Spinal cord (tissue), 9 donors: ENCODE measurements at regions not wholly inside any gene's neighbourhood (a gene's known extent, or its start where the extent isn't known, plus 50 kb on each side); places are given as distances from the start of the nearest gene placed in this dataset.

ENCODE experiments used
- DNase-seq, 6 donors: peaks; one replicate each; pipeline versions ENCODE4 v3.0.0 to v3.0.0-alpha.2; 2013 to 2015; ENCODE audit warnings: low spot score in 6 of 6, low read depth in 4 of 6
- H3K27ac ChIP-seq: one replicate; pipeline ENCODE4 v1.5.1; 2013; ENCODE audit warnings: low read depth, low read length, control low read depth
- H3K27me3 ChIP-seq: one replicate; pipeline ENCODE4 v1.6.1; 2013; ENCODE audit warnings: low read length; ENCODE audit not compliant: control insufficient read depth, insufficient read depth
- H3K36me3 ChIP-seq: one replicate; pipeline ENCODE4 v1.6.1; 2013; ENCODE audit warnings: low read length; ENCODE audit not compliant: control insufficient read depth, insufficient read depth
- H3K4me1 ChIP-seq: one replicate; pipeline ENCODE4 v1.6.1; 2013; ENCODE audit warnings: low read length; ENCODE audit not compliant: control insufficient read depth, insufficient read depth
- H3K4me3 ChIP-seq: one replicate; pipeline ENCODE4 v1.5.1; 2013; ENCODE audit warnings: low read depth, low read length, control low read depth
- H3K9me3 ChIP-seq: one replicate; pipeline ENCODE4 v1.6.1; 2013; ENCODE audit warnings: low read length; ENCODE audit not compliant: control insufficient read depth, insufficient read depth
- WGBS: methylation state at CpG from one replicate; pipeline ENCODE4 v1.1.5; 2013; ENCODE audit warnings: missing lambda C conversion rate; ENCODE audit not compliant: insufficient coverage; 5-methylcytosine and 5-hydroxymethylcytosine counted together
- donor health status: healthy.

DNA sequence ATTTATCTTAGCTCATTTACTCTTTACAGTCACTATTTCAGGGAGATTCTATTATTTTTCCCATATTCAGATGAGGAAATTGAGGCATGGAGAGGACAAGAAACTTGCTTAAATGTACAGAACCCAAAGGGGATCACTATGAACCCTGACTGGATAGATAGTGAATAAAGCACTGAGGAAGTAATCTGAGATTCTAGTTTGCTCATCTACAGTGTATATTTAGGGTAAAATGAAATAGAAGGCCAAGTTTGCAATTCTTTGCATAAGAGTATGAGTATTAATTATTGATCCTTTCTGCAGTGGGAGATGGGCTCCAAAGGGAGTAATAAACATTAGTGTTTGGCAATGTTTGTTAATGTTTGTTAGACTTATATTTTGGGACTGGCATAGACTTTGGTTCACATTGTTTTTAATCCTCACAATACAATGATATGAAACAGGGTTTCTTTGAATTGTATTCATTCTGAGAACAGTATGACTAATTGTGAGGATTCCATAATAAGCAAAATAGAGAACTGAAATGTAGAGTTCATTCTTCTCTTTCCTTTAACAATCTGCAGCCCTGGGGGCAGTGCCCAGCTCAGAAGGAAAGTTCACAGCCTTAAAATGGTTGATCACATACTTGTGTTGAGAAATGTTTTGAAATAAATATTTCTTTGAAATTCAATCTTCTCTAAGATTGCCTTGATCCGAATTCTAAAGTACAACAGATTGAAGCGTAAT is 131.0 kb upstream of the ZNF804B start:
- WGBS, result no CpG with 5 or more reads among the region's 2 CpGs
- no peaks in the 10 kb centered on the region for H3K9me3 ChIP-seq

DNA sequence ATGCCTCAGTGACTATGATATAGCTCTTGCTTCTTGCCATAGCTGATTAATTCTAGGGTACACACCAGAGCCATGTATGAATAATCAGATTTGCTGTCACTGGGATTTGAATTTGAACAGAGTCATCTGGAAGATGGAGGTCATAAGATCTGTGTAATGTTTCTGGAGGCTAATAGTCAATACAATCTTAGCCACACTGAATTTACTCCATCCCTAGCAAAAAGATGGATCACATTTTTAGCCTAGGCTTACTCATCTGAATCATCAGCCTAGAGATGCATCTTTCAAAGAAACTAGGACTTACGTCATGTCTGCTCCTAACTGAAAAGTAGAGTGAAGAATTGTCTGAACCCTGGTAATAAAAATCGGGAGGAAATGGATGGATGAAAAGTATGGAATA is 142.3 kb upstream of the ZNF804B start:
- Histone ChIP-seq H3K4me1 (no peaks in the 10 kb centered on the region), H3K27me3 (no peaks in the 10 kb centered on the region), H3K27ac (no peak overlapping the region), H3K36me3 (no peaks in the 10 kb centered on the region), H3K4me3 (no peak overlapping the region), H3K9me3 (no peaks in the 10 kb centered on the region)
- DNase-seq, result no peak
- WGBS, result no CpG with 5 or more reads among the region's 2 CpGs

More for the DNA sequence above, 131.0 kb upstream of the ZNF804B start:
- Histone ChIP-seq H3K27me3 (no peaks in the 10 kb centered on the region), H3K4me3 (no peak overlapping the region), H3K36me3 (no peaks in the 10 kb centered on the region), H3K27ac (no peak overlapping the region), H3K4me1 (no peaks in the 10 kb centered on the region)
- no peak for DNase-seq

DNA sequence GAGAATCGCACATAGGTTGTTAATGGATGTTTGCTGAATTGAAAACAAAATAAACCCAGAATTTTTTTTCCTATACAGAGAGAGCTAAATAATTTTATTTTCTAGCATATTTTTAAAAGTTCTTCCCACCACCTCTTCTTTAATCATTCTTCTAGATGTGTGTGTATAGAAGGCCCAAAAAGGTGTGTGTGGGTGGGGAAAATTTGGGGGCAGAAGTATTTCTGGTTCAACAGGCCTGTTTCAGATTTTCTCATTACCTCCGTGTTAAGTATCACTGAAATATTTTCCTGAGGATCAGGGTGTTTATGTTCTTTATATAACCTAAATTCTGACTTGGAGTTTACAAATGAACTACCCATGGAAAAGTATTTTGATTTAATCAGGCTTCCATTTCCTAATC is 144.2 kb upstream of the ZNF804B start:
- DNase-seq, result no peak
- no peak overlapping the region for H3K27ac ChIP-seq
- no peak overlapping the region for H3K4me3 ChIP-seq
- no peaks in the 10 kb centered on the region for H3K4me1 ChIP-seq
- no CpG with 5 or more reads among the region's 2 CpGs for WGBS
- no peaks in the 10 kb centered on the region for H3K9me3 ChIP-seq
- no peaks in the 10 kb centered on the region for H3K36me3 ChIP-seq
- H3K27me3 ChIP-seq, result no peaks in the 10 kb centered on the region

DNA sequence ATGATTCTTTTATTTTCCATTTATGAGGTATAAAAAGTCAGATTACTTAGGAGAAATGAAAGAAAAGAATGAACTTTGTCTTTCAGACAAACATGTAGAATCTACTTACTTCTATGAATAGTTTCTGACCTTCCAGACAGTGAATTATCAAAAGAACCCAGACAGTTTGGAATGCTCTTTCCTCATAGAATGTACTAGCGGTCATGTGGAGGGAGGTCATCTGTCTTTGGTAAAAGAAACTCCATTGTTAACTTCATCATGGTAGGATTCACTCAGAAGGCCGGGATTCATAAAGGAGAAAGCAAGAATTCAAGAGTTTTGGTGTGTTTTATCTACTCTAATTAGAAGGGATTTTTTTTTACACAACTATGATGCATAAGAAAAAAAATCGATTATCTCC is 144.8 kb upstream of the ZNF804B start:
- Histone ChIP-seq H3K4me3 (no peak overlapping the region), H3K27me3 (no peaks in the 10 kb centered on the region), H3K27ac (no peak overlapping the region), H3K36me3 (no peaks in the 10 kb centered on the region), H3K9me3 (peaks cover 2% of the 10 kb centered on the region), H3K4me1 (no peaks in the 10 kb centered on the region)
- WGBS, result no CpG with 5 or more reads among the region's 3 CpGs
- DNase-seq, result no peak

DNA sequence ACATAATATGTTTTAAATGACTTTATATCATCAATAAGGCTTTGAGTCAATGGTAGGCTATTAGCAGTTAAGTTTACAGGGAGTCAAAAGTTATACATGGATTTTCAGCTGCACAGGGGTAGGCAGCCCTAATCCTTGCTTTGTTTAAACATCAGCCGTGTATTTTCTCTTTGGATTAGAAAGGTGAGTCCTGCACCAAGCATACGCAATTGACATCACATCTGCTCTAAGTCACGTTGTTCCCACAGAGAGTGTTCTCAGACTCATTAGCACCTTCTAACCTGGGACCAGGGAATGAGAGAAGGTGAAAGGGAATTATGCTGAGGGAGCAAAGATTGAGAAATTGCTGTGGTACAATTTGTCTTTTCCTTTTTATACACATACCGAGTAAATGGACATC is 148.6 kb upstream of the ZNF804B start:
- no peaks in the 10 kb centered on the region for H3K36me3 ChIP-seq

DNA sequence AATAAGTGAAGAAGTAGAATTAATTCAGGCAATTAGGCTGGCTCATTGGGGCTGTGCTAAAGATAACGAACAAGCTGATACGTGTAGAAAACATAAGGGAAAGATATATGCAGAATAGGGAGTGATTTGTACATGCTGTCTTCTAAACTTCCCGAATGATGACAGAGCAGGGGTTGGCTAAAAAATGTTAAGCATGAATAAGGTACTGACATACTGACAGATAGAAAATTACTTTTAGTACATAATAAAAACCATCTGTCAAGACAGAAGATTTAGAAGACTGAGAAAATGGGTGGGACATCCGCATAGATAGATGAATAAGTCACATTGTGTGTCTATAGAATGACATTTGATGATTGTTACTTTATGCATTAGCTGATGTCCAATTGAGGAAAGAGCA is 158.8 kb upstream of the ZNF804B start:
- no peaks in the 10 kb centered on the region for H3K4me1 ChIP-seq
- DNase-seq, result no peak
- no peaks in the 10 kb centered on the region for H3K36me3 ChIP-seq
- H3K27me3 ChIP-seq, result no peaks in the 10 kb centered on the region
- H3K9me3 ChIP-seq, result no peaks in the 10 kb centered on the region
- no peak overlapping the region for H3K27ac ChIP-seq
- WGBS, result 71% methylated on average over 2 of the region's 4 CpGs
- no peak overlapping the region for H3K4me3 ChIP-seq

More for the DNA sequence above, 148.6 kb upstream of the ZNF804B start:
- H3K9me3 ChIP-seq, result peaks cover 2% of the 10 kb centered on the region
- no peak overlapping the region for H3K4me3 ChIP-seq
- WGBS, result no CpG with 5 or more reads among the region's 4 CpGs
- no peaks in the 10 kb centered on the region for H3K4me1 ChIP-seq
- DNase-seq, result no peak
- no peaks in the 10 kb centered on the region for H3K27me3 ChIP-seq
- no peak overlapping the region for H3K27ac ChIP-seq

DNA sequence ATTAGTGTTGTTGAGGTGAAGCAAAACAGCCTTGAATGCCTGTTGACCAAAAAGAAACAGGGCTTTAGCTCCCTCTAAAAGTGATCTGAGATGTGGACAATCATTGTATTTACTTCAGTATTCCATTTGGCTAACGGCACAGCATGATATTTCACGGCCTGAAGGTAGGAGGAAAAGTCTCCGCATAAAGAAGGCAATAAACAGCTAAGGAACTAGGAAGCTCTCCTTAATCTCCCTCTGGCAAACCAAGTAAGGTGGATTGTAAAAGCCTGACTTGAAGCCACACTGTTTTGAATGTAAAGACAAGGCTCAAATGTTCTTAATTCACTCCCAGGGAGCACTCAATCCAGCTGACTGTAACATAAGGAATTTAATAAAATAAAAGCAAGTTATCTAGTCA is 160.0 kb upstream of the ZNF804B start:
- no CpG with 5 or more reads among the region's 3 CpGs for WGBS
- Histone ChIP-seq H3K27ac (no peak overlapping the region), H3K4me1 (no peaks in the 10 kb centered on the region), H3K27me3 (no peaks in the 10 kb centered on the region), H3K4me3 (no peak overlapping the region), H3K36me3 (no peaks in the 10 kb centered on the region), H3K9me3 (no peaks in the 10 kb centered on the region)
- peak in 1 of 6 donors; percentile 83 for DNase-seq

DNA sequence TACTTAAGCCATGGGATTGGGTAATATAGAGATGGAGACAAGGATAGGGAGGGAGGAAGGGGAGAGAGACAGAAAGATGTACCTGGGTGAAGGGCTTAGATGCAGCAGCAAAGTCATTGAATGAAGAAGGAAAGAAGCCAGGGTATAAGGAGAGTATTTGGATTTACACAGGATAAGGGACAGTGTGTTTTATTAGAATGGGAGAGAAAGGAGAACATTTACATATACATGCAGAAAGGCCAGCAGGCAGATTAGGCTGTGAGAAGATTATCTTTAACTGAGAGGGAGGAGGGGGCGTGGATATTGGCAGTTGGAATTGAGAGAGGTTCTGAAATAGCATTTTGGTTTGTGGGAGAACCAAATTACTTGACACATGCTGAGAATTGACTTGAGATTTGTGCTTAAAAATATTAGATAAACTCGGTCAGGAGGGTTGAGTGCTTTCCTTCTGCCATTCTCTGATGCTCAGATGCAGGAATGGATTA is 161.5 kb upstream of the ZNF804B start:
- 51% methylated on average over 2 of the region's 2 CpGs for WGBS
- Histone ChIP-seq H3K9me3 (no peaks in the 10 kb centered on the region), H3K27me3 (no peaks in the 10 kb centered on the region), H3K4me1 (no peaks in the 10 kb centered on the region), H3K27ac (no peak overlapping the region), H3K36me3 (no peaks in the 10 kb centered on the region), H3K4me3 (no peak overlapping the region)
- DNase-seq, result no peak

DNA sequence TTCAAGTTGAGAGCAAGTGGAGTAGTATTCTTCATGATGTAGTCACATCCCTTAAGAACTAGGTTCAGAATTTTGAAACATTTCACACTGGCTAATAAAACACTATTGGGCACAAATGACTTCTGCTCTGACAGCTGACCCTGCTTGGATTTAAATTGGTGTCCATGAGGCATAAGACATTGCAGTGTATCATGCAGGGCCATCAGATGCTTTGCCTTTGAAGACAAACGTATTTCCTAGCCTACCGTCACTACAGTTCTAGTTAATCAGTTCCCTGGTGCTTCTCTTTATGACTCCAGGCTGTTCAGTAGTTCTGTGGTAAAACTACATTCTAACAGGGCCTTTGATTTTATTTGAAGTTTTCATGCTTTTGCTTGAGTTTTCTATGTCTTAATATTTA is 168.5 kb upstream of the ZNF804B start:
- Histone ChIP-seq H3K4me3 (no peak overlapping the region), H3K9me3 (no peaks in the 10 kb centered on the region), H3K27ac (no peak overlapping the region), H3K36me3 (no peaks in the 10 kb centered on the region), H3K27me3 (no peaks in the 10 kb centered on the region), H3K4me1 (no peaks in the 10 kb centered on the region)
- WGBS, result no CpG with 5 or more reads among the region's 2 CpGs
- DNase-seq, result no peak

DNA sequence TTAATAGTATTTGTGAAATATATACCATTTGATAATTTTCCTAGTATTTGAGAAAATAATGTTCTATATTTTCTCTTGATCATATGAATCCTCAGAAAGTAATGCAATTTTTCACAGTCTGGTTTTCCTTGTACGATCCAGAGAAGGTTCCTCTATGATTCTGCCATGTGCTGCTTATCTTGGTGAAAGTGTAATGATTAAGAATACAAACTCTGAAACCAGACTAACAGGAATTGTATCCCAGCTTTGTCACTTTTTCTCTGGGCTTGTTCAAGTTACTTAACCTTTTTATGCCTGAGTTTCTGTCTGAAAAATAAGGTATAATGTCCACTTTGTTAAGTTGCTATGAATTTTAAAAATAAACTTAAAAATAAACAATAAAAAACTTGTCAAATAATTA is 169.6 kb upstream of the ZNF804B start:
- WGBS, result no CpG with 5 or more reads among the region's 1 CpG
- H3K4me3 ChIP-seq, result no peak overlapping the region

More for the DNA sequence above, 169.6 kb upstream of the ZNF804B start:
- Histone ChIP-seq H3K9me3 (no peaks in the 10 kb centered on the region), H3K36me3 (no peaks in the 10 kb centered on the region), H3K27me3 (no peaks in the 10 kb centered on the region), H3K4me1 (no peaks in the 10 kb centered on the region), H3K27ac (no peak overlapping the region)
- DNase-seq, result no peak
